ENCODE measurements at regions not wholly inside any gene's neighbourhood (a gene's known extent, or its start where the extent isn't known, plus 50 kb on each side); places are given as distances from the start of the nearest gene placed in this dataset.

DNA sequence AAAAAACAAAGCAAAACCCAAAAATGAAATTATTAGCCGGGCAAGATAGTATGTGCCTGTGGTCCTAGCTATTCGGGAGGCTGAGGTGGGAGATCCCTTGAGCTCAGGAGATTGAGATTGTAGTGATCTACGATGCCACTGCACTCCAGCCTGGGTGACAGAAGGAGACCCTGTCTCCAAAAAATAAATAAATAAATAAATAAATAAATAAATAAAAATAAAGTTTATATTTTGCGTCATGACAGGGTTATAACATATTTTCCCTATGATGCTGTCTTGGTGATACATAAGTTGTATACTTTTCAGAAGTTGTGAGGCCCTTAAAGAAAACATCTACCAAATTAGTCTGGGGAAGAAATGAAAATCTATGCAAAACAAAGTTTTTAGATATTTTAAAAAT, 94.5 kb upstream of the MKLN1 start:
- TF ChIP-seq, protein P1, sequence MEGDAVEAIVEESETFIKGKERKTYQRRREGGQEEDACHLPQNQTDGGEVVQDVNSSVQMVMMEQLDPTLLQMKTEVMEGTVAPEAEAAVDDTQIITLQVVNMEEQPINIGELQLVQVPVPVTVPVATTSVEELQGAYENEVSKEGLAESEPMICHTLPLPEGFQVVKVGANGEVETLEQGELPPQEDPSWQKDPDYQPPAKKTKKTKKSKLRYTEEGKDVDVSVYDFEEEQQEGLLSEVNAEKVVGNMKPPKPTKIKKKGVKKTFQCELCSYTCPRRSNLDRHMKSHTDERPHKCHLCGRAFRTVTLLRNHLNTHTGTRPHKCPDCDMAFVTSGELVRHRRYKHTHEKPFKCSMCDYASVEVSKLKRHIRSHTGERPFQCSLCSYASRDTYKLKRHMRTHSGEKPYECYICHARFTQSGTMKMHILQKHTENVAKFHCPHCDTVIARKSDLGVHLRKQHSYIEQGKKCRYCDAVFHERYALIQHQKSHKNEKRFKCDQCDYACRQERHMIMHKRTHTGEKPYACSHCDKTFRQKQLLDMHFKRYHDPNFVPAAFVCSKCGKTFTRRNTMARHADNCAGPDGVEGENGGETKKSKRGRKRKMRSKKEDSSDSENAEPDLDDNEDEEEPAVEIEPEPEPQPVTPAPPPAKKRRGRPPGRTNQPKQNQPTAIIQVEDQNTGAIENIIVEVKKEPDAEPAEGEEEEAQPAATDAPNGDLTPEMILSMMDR (IDR thresholded peaks at IDR 0.05) = no peak
- no peak for TF ChIP-seq POLR2AphosphoS5 (IDR thresholded peaks at IDR 0.05)

All from esophagus muscularis mucosa (tissue), 3 donors.